Gastrocnemius medialis (tissue), 4 donors: ENCODE measurements at regions not wholly inside any gene's neighbourhood (a gene's known extent, or its start where the extent isn't known, plus 50 kb on each side); places are given as distances from the start of the nearest gene placed in this dataset.

ENCODE experiments used
- POLR2A ChIP-seq, 2 donors: fragments of 450-650 bp; IDR thresholded peaks; one replicate each; pipeline ENCODE4 v1.6.1; 2017; ENCODE audit warnings: antibody characterized with exemption in 2 of 2, mild to moderate bottlenecking in 2 of 2, moderate library complexity in 2 of 2
- TF ChIP-seq, protein P1 (sequence below), 5 experiments: fragments of 450-650 bp in 3 of 5; fragments of 200-600 bp in 2 of 5; sonication (generic) in 2 of 5; IDR thresholded peaks in 4 of 5; conservative IDR thresholded peaks in 1 of 5; 1 replicate in 4 of 5; 2 replicates in 1 of 5; pipeline ENCODE4 v1.5.1; 2016 to 2019; ENCODE audit warnings: antibody characterized with exemption in 5 of 5, mild to moderate bottlenecking in 3 of 5, moderate library complexity in 3 of 5

DNA sequence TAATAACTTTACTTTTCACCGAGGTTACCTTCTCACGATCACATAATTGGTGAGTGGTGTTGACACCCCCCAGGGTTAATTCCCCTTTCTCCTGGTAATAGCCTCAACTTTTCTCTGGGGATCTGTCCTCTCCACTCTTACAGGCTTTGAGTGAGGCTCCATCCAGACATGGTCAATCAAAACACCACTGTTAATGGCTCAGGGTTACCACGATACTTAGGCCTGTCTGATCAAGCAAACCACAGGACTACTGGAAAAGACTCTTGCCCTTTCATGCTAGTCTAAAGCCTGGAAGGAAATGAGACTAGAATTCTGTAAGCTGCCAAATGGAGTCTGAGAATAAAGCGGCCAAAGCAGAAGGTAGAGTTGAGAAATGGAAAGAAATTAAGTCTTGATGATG, 56.5 kb upstream of the STT3B start:
- TF ChIP-seq, protein P1, sequence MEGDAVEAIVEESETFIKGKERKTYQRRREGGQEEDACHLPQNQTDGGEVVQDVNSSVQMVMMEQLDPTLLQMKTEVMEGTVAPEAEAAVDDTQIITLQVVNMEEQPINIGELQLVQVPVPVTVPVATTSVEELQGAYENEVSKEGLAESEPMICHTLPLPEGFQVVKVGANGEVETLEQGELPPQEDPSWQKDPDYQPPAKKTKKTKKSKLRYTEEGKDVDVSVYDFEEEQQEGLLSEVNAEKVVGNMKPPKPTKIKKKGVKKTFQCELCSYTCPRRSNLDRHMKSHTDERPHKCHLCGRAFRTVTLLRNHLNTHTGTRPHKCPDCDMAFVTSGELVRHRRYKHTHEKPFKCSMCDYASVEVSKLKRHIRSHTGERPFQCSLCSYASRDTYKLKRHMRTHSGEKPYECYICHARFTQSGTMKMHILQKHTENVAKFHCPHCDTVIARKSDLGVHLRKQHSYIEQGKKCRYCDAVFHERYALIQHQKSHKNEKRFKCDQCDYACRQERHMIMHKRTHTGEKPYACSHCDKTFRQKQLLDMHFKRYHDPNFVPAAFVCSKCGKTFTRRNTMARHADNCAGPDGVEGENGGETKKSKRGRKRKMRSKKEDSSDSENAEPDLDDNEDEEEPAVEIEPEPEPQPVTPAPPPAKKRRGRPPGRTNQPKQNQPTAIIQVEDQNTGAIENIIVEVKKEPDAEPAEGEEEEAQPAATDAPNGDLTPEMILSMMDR (IDR thresholded peaks at IDR 0.05 in 4 of 5, conservative IDR thresholded peaks at IDR 0.05 in 1 of 5) = no peak
- TF ChIP-seq POLR2A (IDR thresholded peaks at IDR 0.05) = no peak
